ENCODE measurements at regions not wholly inside any gene's neighbourhood (a gene's known extent, or its start where the extent isn't known, plus 50 kb on each side); places are given as distances from the start of the nearest gene placed in this dataset.

DNA sequence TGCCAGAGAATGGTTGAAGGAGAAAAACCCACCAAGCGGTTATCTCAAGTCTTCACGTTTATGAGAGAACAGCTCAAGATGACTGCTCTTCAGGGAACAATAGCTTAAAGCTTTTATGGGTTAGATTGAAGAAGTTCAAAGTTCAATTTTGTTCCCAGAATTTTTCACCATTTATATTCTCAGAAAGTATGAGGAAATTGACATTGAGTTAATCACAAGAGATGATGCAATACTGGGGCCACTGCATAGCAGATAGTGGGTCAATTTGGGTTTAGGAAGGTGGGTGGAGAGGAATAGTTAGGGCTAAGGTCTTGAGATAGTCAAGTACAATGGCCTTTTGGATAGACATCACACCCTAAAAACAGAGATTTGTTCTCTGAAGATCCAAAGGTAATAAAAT, 539.3 kb downstream of the SQOR start:
- BruUV-seq (replicated peaks), result no TSS peak
- peaks cover 5% of the 10 kb centered on the region for H3K9me3 Mint-ChIP-seq (ENCODE audit: low read depth, unreplicated experiment)

DNA sequence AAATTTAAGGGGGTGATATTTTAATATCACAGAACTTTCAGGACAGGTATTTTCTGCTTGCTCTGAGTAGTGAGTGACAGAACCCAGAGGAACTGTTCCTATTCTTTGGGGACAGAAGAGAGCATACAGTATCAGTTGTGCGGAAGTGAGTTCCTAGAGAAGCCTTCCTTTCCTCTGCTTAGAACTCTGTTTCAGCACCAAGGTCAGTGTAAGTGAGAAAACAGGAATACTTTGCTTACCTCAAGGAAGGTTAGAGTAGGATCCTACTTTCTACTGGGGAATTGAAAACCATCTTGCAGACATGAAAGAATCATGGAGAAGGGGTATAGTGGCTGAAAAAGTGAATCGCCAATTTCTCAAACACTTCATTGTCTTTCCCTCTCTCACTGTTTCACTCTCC, 542.4 kb downstream of the SQOR start:
- Mint-ChIP-seq H3K36me3 (ENCODE audit: insufficient read depth, unreplicated experiment) (no peaks in the 10 kb centered on the region), H3K27ac (ENCODE audit: unreplicated experiment) (no peak overlapping the region), H3K9me3 (ENCODE audit: low read depth, unreplicated experiment) (peaks cover 7% of the 10 kb centered on the region), H3K27me3 (ENCODE audit: unreplicated experiment) (no peaks in the 10 kb centered on the region), H3K4me3 (ENCODE audit: low read depth, unreplicated experiment) (no peak overlapping the region), H3K4me1 (ENCODE audit: low read depth, unreplicated experiment) (no peaks in the 10 kb centered on the region)
- TF ChIP-seq, protein P1, sequence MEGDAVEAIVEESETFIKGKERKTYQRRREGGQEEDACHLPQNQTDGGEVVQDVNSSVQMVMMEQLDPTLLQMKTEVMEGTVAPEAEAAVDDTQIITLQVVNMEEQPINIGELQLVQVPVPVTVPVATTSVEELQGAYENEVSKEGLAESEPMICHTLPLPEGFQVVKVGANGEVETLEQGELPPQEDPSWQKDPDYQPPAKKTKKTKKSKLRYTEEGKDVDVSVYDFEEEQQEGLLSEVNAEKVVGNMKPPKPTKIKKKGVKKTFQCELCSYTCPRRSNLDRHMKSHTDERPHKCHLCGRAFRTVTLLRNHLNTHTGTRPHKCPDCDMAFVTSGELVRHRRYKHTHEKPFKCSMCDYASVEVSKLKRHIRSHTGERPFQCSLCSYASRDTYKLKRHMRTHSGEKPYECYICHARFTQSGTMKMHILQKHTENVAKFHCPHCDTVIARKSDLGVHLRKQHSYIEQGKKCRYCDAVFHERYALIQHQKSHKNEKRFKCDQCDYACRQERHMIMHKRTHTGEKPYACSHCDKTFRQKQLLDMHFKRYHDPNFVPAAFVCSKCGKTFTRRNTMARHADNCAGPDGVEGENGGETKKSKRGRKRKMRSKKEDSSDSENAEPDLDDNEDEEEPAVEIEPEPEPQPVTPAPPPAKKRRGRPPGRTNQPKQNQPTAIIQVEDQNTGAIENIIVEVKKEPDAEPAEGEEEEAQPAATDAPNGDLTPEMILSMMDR (IDR thresholded peaks at IDR 0.05; ENCODE audit: unreplicated experiment), result no peak
- CTCF ChIA-PET, result no interaction called here
- intact Hi-C loops (cut with micrococcal nuclease; ENCODE audit: unreplicated experiment), result no loop called here
- BruUV-seq (replicated peaks), result no TSS peak
- DNase-seq, result no peak

More for the DNA sequence above, 539.3 kb downstream of the SQOR start:
- CTCF ChIA-PET, result no interaction called here
- no peaks in the 10 kb centered on the region for H3K4me1 Mint-ChIP-seq (ENCODE audit: low read depth, unreplicated experiment)
- TF ChIP-seq, protein P1 (IDR thresholded peaks at IDR 0.05; ENCODE audit: unreplicated experiment), result no peak
- intact Hi-C loops (cut with micrococcal nuclease; ENCODE audit: unreplicated experiment), result no loop called here
- H3K4me3 Mint-ChIP-seq (ENCODE audit: low read depth, unreplicated experiment), result no peak overlapping the region
- H3K27me3 Mint-ChIP-seq (ENCODE audit: unreplicated experiment), result no peaks in the 10 kb centered on the region
- DNase-seq, result no peak
- H3K27ac Mint-ChIP-seq (ENCODE audit: unreplicated experiment), result no peak overlapping the region
- no peaks in the 10 kb centered on the region for H3K36me3 Mint-ChIP-seq (ENCODE audit: insufficient read depth, unreplicated experiment)

DNA sequence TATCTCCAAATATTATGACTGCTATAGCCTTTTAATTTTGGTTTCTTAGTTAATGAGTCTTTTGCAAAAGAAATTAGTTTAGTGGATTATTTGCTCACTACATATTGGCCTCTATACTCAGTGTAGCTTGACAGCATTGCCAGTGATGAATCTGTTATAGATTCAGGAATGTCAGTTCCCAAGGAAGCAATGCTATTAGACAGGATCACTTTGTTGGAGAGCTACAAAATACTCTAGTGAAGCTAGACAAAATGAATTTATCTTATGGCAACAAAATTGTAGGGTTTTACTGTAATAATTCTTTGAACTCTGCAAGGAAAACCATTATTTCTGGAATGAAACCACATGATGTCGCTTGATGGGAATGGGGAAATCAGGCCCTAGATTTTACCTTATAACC, 543.3 kb downstream of the SQOR start:
- no peak for DNase-seq
- Mint-ChIP-seq H3K36me3 (ENCODE audit: insufficient read depth, unreplicated experiment) (no peaks in the 10 kb centered on the region), H3K4me1 (ENCODE audit: low read depth, unreplicated experiment) (no peaks in the 10 kb centered on the region), H3K27me3 (ENCODE audit: unreplicated experiment) (no peaks in the 10 kb centered on the region), H3K9me3 (ENCODE audit: low read depth, unreplicated experiment) (peaks cover 9% of the 10 kb centered on the region), H3K27ac (ENCODE audit: unreplicated experiment) (no peak overlapping the region), H3K4me3 (ENCODE audit: low read depth, unreplicated experiment) (no peak overlapping the region)
- CTCF ChIA-PET, result no interaction called here
- intact Hi-C loops (cut with micrococcal nuclease; ENCODE audit: unreplicated experiment), result no loop called here
- BruUV-seq (replicated peaks), result no TSS peak
- TF ChIP-seq, protein P1 (IDR thresholded peaks at IDR 0.05; ENCODE audit: unreplicated experiment), result no peak

DNA sequence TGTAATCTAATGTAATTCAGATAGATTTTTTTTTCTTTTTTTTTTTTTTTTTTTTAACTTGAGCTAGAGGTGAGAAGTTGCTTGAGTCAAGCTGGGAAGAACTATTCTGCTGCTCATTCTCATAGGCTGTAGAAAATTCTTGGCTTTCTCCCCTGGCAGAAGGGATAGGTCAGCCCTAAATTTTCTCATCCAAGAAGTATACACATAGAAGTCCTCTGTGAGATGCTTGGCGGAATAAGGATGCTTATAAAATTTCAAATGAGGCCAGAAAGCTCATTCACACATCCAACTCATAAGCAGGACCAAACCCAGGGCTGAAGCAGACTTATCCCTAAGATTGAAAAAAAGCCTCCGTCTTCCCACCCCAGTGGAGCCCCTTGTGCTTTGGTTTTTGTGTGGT, 572.5 kb downstream of the SQOR start:
- Mint-ChIP-seq H3K27me3 (ENCODE audit: unreplicated experiment) (no peaks in the 10 kb centered on the region), H3K9me3 (ENCODE audit: low read depth, unreplicated experiment) (peaks cover 9% of the 10 kb centered on the region), H3K4me3 (ENCODE audit: low read depth, unreplicated experiment) (no peak overlapping the region), H3K36me3 (ENCODE audit: insufficient read depth, unreplicated experiment) (no peaks in the 10 kb centered on the region), H3K27ac (ENCODE audit: unreplicated experiment) (no peak overlapping the region), H3K4me1 (ENCODE audit: low read depth, unreplicated experiment) (no peaks in the 10 kb centered on the region)
- intact Hi-C loops (cut with micrococcal nuclease; ENCODE audit: unreplicated experiment), result no loop called here
- no TSS peak for BruUV-seq (replicated peaks)
- CTCF ChIA-PET, result no interaction called here
- TF ChIP-seq, protein P1 (IDR thresholded peaks at IDR 0.05; ENCODE audit: unreplicated experiment), result no peak
- no peak for DNase-seq

DNA sequence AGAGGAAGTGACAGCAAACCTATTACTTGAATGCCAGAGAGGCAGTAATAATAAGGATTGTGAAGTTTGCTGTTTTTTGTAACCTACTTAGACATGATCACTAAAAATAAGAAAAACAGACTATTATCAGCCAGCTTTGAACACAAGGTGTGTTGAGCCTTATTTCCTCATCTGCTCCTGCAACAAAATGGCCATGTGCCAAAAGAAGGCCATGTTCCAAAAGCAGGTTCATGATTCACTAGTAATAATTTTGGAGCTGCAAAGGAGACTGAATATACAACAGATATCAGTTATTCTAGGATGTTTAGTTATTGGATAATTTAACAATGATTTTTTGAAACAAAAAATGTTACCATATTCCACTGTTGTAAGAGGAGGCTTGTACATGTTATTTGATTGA, 578.7 kb downstream of the SQOR start:
- BruUV-seq (replicated peaks), result no TSS peak
- CTCF ChIA-PET, result no interaction called here
- Mint-ChIP-seq H3K27me3 (ENCODE audit: unreplicated experiment) (no peaks in the 10 kb centered on the region), H3K9me3 (ENCODE audit: low read depth, unreplicated experiment) (peaks cover 8% of the 10 kb centered on the region), H3K4me1 (ENCODE audit: low read depth, unreplicated experiment) (no peaks in the 10 kb centered on the region), H3K4me3 (ENCODE audit: low read depth, unreplicated experiment) (no peak overlapping the region), H3K36me3 (ENCODE audit: insufficient read depth, unreplicated experiment) (no peaks in the 10 kb centered on the region), H3K27ac (ENCODE audit: unreplicated experiment) (no peak overlapping the region)
- intact Hi-C loops (cut with micrococcal nuclease; ENCODE audit: unreplicated experiment), result no loop called here
- DNase-seq, result no peak
- TF ChIP-seq, protein P1 (IDR thresholded peaks at IDR 0.05; ENCODE audit: unreplicated experiment), result no peak
